ENCODE measurements at regions not wholly inside any gene's neighbourhood (a gene's known extent, or its start where the extent isn't known, plus 50 kb on each side); places are given as distances from the start of the nearest gene placed in this dataset.
"Not testable (repeated sequence)": the region's sequence is repeated elsewhere in the genome, so short reads cannot be mapped to it uniquely, and the experiment has no call there.

DNA sequence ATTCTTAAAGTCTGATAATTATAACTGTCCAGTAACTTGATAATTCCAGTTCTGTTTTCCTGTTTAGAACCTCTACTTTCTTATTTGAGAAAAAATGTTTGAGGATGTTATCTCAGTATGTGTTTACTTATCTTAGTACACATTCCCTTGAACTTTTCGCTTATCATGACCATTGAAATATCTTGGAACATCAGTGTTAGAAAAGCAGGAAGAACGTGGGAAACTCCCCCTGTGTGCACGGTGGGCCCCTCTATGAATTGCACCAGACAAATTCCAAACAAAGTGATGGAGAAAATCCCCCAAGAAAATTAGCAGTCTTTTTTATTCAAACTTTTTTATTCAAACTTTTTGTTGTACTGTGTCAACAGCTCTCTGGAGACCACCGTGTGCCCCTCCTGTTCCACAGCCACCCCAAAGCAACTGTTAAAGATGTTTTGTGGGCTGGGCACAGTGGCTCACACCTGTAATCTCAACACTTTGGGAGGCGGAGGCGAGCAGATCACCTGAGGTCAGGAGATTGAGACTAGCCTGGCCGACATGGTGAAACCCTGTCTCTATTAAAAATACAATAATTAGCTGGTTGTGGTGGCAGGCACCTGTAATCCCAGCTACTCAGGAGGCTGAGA is 78.3 kb upstream of the PEG3 start:
- H3K4me2 ChIP-seq (ENCODE audit: unreplicated experiment), result no peak overlapping the region
- no peaks in the 10 kb centered on the region for H3K9me3 ChIP-seq (ENCODE audit: low read depth)
- H3K4me1 ChIP-seq (ENCODE audit: insufficient read depth), result no peaks in the 10 kb centered on the region
- H2AFZ ChIP-seq, result no peak overlapping the region
- no peaks in the 10 kb centered on the region for H3K9me2 ChIP-seq (ENCODE audit: insufficient read depth)
- no peaks in the 10 kb centered on the region for H3K79me2 ChIP-seq (ENCODE audit: insufficient read depth)
- H4K20me1 ChIP-seq (ENCODE audit: insufficient read depth), result no peaks in the 10 kb centered on the region
- H3K36me3 ChIP-seq (ENCODE audit: low read depth), result no peaks in the 10 kb centered on the region
- H3K27me3 ChIP-seq (replicated peaks; ENCODE audit: insufficient read depth), result no peaks in the 10 kb centered on the region
- H3K9ac ChIP-seq, result no peak overlapping the region
- TF ChIP-seq EZH2phosphoT487 (IDR thresholded peaks at IDR 0.05; ENCODE audit: insufficient read depth, low read depth), result no peak
- no peak for TF ChIP-seq EZH2 (IDR thresholded peaks at IDR 0.05; ENCODE audit: insufficient read depth, poor library complexity, severe bottlenecking)
- H3K27ac ChIP-seq, result no peak overlapping the region
- H3F3A ChIP-seq (ENCODE audit: insufficient read depth), result no peaks in the 10 kb centered on the region
- no peak for DNase-seq
- in situ Hi-C loops (cut with MboI), result no loop called here
- no peak overlapping the region for H3K4me3 ChIP-seq
- WGBS, 2 experiments (ENCODE audit: low coverage in 1 of 2, low lambda C conversion rate in 2 of 2, missing lambda C conversion rate in 2 of 2), result 17 to 22% methylated on average over 7 of the region's 7 CpGs

DNA sequence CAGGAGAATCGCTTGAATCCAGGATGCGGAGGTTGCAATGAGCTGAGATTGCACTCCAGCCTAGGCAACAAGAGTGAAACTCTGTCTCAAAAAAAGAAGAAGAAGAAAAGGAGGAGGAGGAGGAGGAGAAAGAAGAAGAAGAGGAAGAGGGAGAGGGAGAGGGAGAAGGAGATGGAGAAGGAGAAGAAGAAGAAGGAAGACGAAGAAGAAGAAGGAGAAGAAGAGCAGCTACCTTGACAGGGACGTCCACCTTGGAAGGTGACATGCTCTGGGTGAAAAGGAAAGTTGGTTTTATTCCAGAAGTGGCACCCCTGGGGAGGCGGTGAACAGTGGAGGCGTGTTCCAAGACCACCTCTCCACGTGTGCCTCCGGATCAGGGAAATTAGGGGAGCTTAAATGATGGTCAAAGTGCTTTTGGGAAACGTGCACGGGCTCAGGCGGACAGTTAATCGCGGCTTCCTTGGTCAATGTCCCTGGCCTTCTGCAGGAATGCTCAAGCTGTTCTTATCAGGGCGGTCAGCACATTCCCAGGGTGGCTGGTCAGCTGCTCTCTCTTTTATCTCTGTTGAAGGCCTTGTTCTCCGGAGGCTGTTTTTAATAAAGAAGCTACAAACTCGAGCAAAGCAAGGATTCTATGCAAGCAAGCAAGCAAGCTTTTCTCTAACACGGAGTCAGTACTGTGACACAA is 78.9 kb upstream of the PEG3 start:
- Histone ChIP-seq H4K20me1 (ENCODE audit: insufficient read depth) (no peaks in the 10 kb centered on the region), H3K79me2 (ENCODE audit: insufficient read depth) (no peaks in the 10 kb centered on the region), H3K4me3 (no peak overlapping the region), H3K9me3 (ENCODE audit: low read depth) (no peaks in the 10 kb centered on the region), H3K27ac (no peak overlapping the region), H3K4me1 (ENCODE audit: insufficient read depth) (no peaks in the 10 kb centered on the region), H3K9ac (no peak overlapping the region), H2AFZ (no peak overlapping the region), H3F3A (ENCODE audit: insufficient read depth) (no peaks in the 10 kb centered on the region), H3K27me3 (replicated peaks; ENCODE audit: insufficient read depth) (no peaks in the 10 kb centered on the region), H3K36me3 (ENCODE audit: low read depth) (no peaks in the 10 kb centered on the region), H3K4me2 (ENCODE audit: unreplicated experiment) (no peak overlapping the region), H3K9me2 (ENCODE audit: insufficient read depth) (no peaks in the 10 kb centered on the region)
- DNase-seq, result no peak
- no peak for TF ChIP-seq EZH2phosphoT487 (IDR thresholded peaks at IDR 0.05; ENCODE audit: insufficient read depth, low read depth)
- in situ Hi-C loops (cut with MboI), result no loop called here
- WGBS, 2 experiments (ENCODE audit: low coverage in 1 of 2, low lambda C conversion rate in 2 of 2, missing lambda C conversion rate in 2 of 2), result 24 to 26% methylated on average over 16 of the region's 17 CpGs

DNA sequence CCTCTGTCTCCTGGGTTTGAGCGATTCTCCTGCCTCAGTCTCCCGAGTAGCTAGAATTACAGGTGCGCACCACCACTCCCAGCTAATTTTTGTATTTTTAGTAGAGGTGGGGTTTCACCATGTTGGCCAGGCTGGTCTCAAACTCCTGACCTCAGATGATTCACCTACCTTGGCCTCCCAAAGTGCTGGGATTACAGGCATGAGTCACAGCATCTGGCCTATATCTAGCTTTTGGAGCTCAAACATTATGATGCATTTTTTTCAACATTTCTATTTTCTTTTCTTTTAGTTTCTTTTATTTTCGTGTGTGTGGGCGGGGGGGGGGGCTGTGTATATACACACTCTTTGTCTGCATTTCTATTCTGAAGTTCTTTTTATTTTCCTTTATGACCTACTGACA is 85.6 kb upstream of the PEG3 start:
- H3K4me2 ChIP-seq (ENCODE audit: unreplicated experiment); DNase-seq; H3K9me2 ChIP-seq (ENCODE audit: insufficient read depth); in situ Hi-C loops (cut with MboI); H3K36me3 ChIP-seq (ENCODE audit: low read depth); H3K79me2 ChIP-seq (ENCODE audit: insufficient read depth); H3K4me1 ChIP-seq (ENCODE audit: insufficient read depth); H3K9ac ChIP-seq; H4K20me1 ChIP-seq (ENCODE audit: insufficient read depth); H3K9me3 ChIP-seq (ENCODE audit: low read depth); H3F3A ChIP-seq (ENCODE audit: insufficient read depth); H3K27ac ChIP-seq; H3K4me3 ChIP-seq; H2AFZ ChIP-seq; H3K27me3 ChIP-seq (replicated peaks; ENCODE audit: insufficient read depth): not testable (repeated sequence)
- 23 to 26% methylated on average over 4 to 5 of the region's 5 CpGs for WGBS, 2 experiments (ENCODE audit: low coverage in 1 of 2, low lambda C conversion rate in 2 of 2, missing lambda C conversion rate in 2 of 2)

DNA sequence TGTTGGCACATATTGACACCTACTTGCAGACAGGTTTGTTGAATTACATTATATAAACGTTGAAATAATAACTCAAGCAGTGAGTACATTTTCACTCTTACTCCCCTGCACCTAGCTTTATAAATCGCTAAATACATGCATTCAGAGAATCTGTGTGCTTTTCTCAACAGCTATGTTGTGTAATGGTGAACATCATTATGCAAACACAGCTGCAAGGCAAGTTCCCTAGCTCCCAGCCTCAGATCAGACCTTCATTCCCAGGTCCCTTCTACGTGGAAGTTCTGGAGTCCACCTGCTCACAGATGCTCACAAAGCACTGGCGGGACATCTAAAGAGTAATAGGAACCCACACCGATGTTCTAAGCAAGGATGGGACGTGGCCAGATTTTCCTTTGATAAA is 86.8 kb upstream of the PEG3 start:
- H3K27me3 ChIP-seq (replicated peaks; ENCODE audit: insufficient read depth), result no peaks in the 10 kb centered on the region
- no peak overlapping the region for H3K4me3 ChIP-seq
- no peaks in the 10 kb centered on the region for H3K79me2 ChIP-seq (ENCODE audit: insufficient read depth)
- no peak overlapping the region for H3K9ac ChIP-seq
- H4K20me1 ChIP-seq (ENCODE audit: insufficient read depth), result no peaks in the 10 kb centered on the region
- no peaks in the 10 kb centered on the region for H3K9me2 ChIP-seq (ENCODE audit: insufficient read depth)
- H2AFZ ChIP-seq, result no peak overlapping the region
- TF ChIP-seq EZH2 (IDR thresholded peaks at IDR 0.05; ENCODE audit: insufficient read depth, poor library complexity, severe bottlenecking), result no peak
- no peak for TF ChIP-seq EZH2phosphoT487 (IDR thresholded peaks at IDR 0.05; ENCODE audit: insufficient read depth, low read depth)
- no peak for DNase-seq
- H3F3A ChIP-seq (ENCODE audit: insufficient read depth), result no peaks in the 10 kb centered on the region
- WGBS, 2 experiments (ENCODE audit: low coverage in 1 of 2, low lambda C conversion rate in 2 of 2, missing lambda C conversion rate in 2 of 2), result 17 to 20% methylated on average over 6 of the region's 6 CpGs
- H3K36me3 ChIP-seq (ENCODE audit: low read depth), result no peaks in the 10 kb centered on the region
- in situ Hi-C loops (cut with MboI), result no loop called here
- no peaks in the 10 kb centered on the region for H3K4me1 ChIP-seq (ENCODE audit: insufficient read depth)
- H3K27ac ChIP-seq, result no peak overlapping the region
- no peak overlapping the region for H3K4me2 ChIP-seq (ENCODE audit: unreplicated experiment)
- peaks cover 3% of the 10 kb centered on the region for H3K9me3 ChIP-seq (ENCODE audit: low read depth)

DNA sequence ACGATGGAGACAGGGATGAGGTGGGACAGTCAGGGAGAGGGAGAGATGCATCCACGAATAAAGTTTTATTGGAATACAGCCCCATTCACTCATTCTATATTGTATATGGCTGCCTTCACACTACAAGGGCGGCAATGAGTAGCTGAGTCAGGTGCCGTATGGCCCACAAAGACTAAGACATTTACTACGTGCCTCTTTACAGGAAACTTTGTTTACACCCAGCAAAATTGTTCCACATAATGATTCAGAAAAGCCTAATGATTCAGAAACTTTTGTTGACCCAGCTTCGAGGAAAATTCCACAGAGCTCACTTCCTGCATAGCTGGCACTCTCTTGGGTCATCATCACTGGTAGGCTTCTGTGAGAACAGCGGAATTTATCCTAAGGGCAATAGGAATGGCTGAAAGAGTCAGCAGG is 87.3 kb upstream of the PEG3 start:
- Histone ChIP-seq H3K9me3 (ENCODE audit: low read depth) (peaks cover 3% of the 10 kb centered on the region), H2AFZ (no peak overlapping the region), H3K36me3 (ENCODE audit: low read depth) (no peaks in the 10 kb centered on the region), H3K79me2 (ENCODE audit: insufficient read depth) (no peaks in the 10 kb centered on the region), H3K27ac (no peak overlapping the region), H3K9ac (no peak overlapping the region), H3K27me3 (replicated peaks; ENCODE audit: insufficient read depth) (no peaks in the 10 kb centered on the region), H3K9me2 (ENCODE audit: insufficient read depth) (no peaks in the 10 kb centered on the region), H3K4me3 (no peak overlapping the region), H4K20me1 (ENCODE audit: insufficient read depth) (no peaks in the 10 kb centered on the region), H3K4me1 (ENCODE audit: insufficient read depth) (no peaks in the 10 kb centered on the region), H3F3A (ENCODE audit: insufficient read depth) (no peaks in the 10 kb centered on the region), H3K4me2 (ENCODE audit: unreplicated experiment) (no peak overlapping the region)
- TF ChIP-seq EZH2phosphoT487 (IDR thresholded peaks at IDR 0.05; ENCODE audit: insufficient read depth, low read depth) (no peak), EZH2 (IDR thresholded peaks at IDR 0.05; ENCODE audit: insufficient read depth, poor library complexity, severe bottlenecking) (no peak)
- no peak for DNase-seq
- in situ Hi-C loops (cut with MboI), result no loop called here
- 19 to 27% methylated on average over 7 of the region's 7 CpGs for WGBS, 2 experiments (ENCODE audit: low coverage in 1 of 2, low lambda C conversion rate in 2 of 2, missing lambda C conversion rate in 2 of 2)

All from GM23248 (cell line).